Esophagus muscularis mucosa (tissue), 4 donors: ENCODE measurements at regions not wholly inside any gene's neighbourhood (a gene's known extent, or its start where the extent isn't known, plus 50 kb on each side); places are given as distances from the start of the nearest gene placed in this dataset.

Experiments
- DNase-seq: peaks from one replicate; pipeline ENCODE4 v3.0.0-alpha.2; 2017; ENCODE audit errors: extremely low spot score
- H3K27ac ChIP-seq, 4 donors: fragments of 200-600 bp; sonication (generic); replicated peaks in 1 of 4; 1 replicate in 3 of 4; 2 replicates in 1 of 4; pipeline ENCODE4 v1.5.1; 2016 to 2019; ENCODE audit warnings: mild to moderate bottlenecking in 1 of 4
- H3K27me3 ChIP-seq, 4 donors: fragments of 200-600 bp; sonication (generic); one replicate each; pipeline versions ENCODE4 v1.5.1 to v1.6.0; 2016 to 2019
- H3K36me3 ChIP-seq, 4 donors: fragments of 200-600 bp; sonication (generic); one replicate each; pipeline ENCODE4 v1.5.1; 2016 to 2019
- H3K4me1 ChIP-seq, 4 donors: fragments of 200-600 bp; sonication (generic); one replicate each; pipeline ENCODE4 v1.5.1; 2016 to 2019
- H3K4me3 ChIP-seq, 4 donors: fragments of 200-600 bp; sonication (generic); 1 replicate in 2 of 4; 2 replicates in 2 of 4; pipeline ENCODE4 v1.5.1; 2016 to 2019; ENCODE audit warnings: mild to moderate bottlenecking in 4 of 4, moderate library complexity in 1 of 4
- H3K9me3 ChIP-seq, 4 donors: fragments of 200-600 bp; sonication (generic); 1 replicate in 3 of 4; 2 replicates in 1 of 4; pipeline ENCODE4 v1.5.1; 2016 to 2019
- EP300 ChIP-seq: sonication (generic); formaldehyde crosslinking; IDR thresholded peaks from one replicate; pipeline ENCODE4 v1.6.1; 2017; ENCODE audit warnings: antibody characterized with exemption
- POLR2A ChIP-seq: fragments of 450-650 bp; IDR thresholded peaks from one replicate; pipeline ENCODE4 v1.6.1; 2017; ENCODE audit warnings: antibody characterized with exemption, moderate library complexity, mild to moderate bottlenecking, low read depth
- POLR2AphosphoS5 ChIP-seq, 2 donors: sonication (generic); formaldehyde crosslinking; IDR thresholded peaks; one replicate each; pipeline ENCODE4 v1.6.1; 2017; ENCODE audit warnings: antibody characterized with exemption in 2 of 2
- WGBS: methylation state at CpG from one replicate; pipeline ENCODE4 v1.1.5; 2018; 5-methylcytosine and 5-hydroxymethylcytosine counted together
- intact Hi-C: fragments of 100-400 bp; cut with DNase I; formaldehyde crosslinking; loops from one replicate; pipeline ENCODE4 v1.15.1; 2023
- TF ChIP-seq, protein P1 (sequence below), 3 experiments: fragments of 200-600 bp in 2 of 3; fragments of 450-650 bp in 1 of 3; sonication (generic) in 2 of 3; IDR thresholded peaks; one replicate each; pipeline ENCODE4 v1.5.1; 2017 to 2019; ENCODE audit warnings: antibody characterized with exemption in 3 of 3, mild to moderate bottlenecking in 2 of 3, moderate library complexity in 1 of 3

DNA sequence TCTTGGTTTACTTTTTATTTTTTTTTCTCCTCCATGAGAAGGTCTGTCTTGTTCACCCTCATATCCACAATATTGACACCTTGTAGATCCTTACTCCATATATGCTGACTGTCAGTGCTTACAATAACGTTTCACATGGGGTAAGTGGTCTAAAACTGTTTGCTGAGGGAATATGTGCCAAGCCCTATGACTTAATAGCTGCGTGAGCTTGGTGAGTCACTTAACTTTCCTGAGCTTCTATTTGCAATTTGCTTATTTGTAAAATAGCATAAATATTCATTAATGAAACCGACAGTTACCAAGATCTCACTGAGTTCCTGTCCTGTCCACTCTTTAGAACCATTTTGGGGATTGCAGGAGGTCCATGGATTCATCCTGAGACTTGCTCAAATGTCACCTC, 190.7 kb downstream of the CCT6B start:
- Histone ChIP-seq H3K36me3 (no peaks in the 10 kb centered on the region), H3K9me3 (no peaks in the 10 kb centered on the region), H3K4me1 (no peaks in the 10 kb centered on the region), H3K4me3 (no peak overlapping the region), H3K27ac (no peak overlapping the region), H3K27me3 (peaks cover 0 to 8% (median 0%) of the 10 kb centered on the region in 4 donors)
- TF ChIP-seq, protein P1, sequence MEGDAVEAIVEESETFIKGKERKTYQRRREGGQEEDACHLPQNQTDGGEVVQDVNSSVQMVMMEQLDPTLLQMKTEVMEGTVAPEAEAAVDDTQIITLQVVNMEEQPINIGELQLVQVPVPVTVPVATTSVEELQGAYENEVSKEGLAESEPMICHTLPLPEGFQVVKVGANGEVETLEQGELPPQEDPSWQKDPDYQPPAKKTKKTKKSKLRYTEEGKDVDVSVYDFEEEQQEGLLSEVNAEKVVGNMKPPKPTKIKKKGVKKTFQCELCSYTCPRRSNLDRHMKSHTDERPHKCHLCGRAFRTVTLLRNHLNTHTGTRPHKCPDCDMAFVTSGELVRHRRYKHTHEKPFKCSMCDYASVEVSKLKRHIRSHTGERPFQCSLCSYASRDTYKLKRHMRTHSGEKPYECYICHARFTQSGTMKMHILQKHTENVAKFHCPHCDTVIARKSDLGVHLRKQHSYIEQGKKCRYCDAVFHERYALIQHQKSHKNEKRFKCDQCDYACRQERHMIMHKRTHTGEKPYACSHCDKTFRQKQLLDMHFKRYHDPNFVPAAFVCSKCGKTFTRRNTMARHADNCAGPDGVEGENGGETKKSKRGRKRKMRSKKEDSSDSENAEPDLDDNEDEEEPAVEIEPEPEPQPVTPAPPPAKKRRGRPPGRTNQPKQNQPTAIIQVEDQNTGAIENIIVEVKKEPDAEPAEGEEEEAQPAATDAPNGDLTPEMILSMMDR (IDR thresholded peaks at IDR 0.05), result no peak
- TF ChIP-seq POLR2A, result no peak
- no peak for TF ChIP-seq EP300
- TF ChIP-seq POLR2AphosphoS5 (IDR thresholded peaks at IDR 0.05), result no peak
- intact Hi-C loops, result no loop called here
- whole genome bisulfite sequencing, result 67% methylated on average over 3 of the region's 3 CpGs
- no peak for DNase-seq

DNA sequence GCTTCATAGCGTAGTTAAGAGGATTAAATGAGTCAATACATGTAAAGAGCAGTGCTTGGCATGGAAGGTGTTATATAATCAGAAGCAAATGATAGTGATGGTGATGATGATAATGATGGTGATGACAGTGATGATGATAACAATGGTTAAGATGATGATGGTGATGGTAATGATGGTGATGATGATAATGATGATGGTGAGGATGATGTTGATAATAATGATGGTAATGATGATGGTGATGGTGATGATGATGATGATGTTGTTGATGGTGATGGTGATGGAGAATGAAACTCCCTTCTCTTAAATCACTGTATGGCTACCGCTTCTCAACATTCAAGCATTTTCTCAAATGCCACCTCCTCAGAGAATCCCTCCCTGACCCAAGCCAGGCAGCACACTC, 190.5 kb downstream of the TMEM132E start:
- H3K4me1 ChIP-seq, result no peaks in the 10 kb centered on the region
- intact Hi-C loops, result no loop called here
- H3K27ac ChIP-seq, result no peak overlapping the region
- TF ChIP-seq POLR2AphosphoS5 (IDR thresholded peaks at IDR 0.05) (no peak), EP300 (no peak), POLR2A (no peak)
- TF ChIP-seq, protein P1 (IDR thresholded peaks at IDR 0.05), result no peak
- no peak overlapping the region for H3K4me3 ChIP-seq
- peaks cover 0 to 8% (median 0%) of the 10 kb centered on the region in 4 donors for H3K27me3 ChIP-seq
- no peaks in the 10 kb centered on the region for H3K9me3 ChIP-seq
- 98% methylated on average over 2 of the region's 2 CpGs for WGBS
- no peaks in the 10 kb centered on the region for H3K36me3 ChIP-seq
- DNase-seq, result no peak

DNA sequence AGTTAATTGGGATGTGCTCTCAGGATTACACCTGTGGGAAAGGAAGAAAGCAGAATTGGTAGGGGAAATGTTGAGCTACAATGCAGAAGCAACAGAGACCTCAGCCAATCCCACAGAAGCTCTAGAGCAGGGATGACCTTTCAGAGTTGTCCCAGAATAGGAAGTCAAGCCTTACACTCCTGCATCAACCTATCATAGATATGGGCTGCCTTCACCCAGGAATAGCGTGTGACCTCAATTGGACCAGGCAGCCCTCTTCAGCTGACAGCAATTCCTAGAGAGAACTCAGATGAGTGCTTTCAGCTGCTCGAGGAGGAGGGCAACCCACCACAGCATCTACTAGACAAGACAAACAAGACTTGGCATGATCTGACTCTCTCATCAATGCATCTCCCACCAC, 189.7 kb downstream of the TMEM132E start:
- Histone ChIP-seq H3K4me3 (no peak overlapping the region), H3K4me1 (no peaks in the 10 kb centered on the region), H3K27ac (no peak overlapping the region), H3K9me3 (no peaks in the 10 kb centered on the region), H3K36me3 (no peaks in the 10 kb centered on the region), H3K27me3 (no peaks in the 10 kb centered on the region)
- no peak for DNase-seq
- intact Hi-C loops, result no loop called here
- TF ChIP-seq EP300 (no peak), POLR2A (no peak), POLR2AphosphoS5 (IDR thresholded peaks at IDR 0.05) (no peak)
- TF ChIP-seq, protein P1 (IDR thresholded peaks at IDR 0.05), result no peak
- WGBS, result 67% methylated on average over 2 of the region's 2 CpGs

DNA sequence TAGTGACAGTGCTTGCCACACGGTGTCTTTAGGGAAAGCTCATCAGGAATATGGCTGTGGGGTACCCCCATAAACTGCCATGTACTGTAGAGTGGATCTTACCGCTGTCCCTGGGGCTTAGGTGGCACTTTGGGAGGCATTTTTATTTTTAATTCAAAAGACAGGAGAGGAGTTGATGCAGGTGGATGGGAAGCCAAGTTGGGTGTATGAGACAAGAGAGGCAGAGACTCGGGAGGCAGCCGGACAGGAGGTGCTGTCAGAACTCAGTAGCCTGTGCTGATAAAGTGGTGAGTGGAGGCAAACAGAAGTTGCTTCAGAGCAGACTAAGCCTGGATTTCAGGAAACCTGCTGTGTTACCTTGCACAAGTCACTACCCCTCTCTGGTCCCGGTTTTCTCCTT, 185.9 kb downstream of the TMEM132E start:
- intact Hi-C loops, result no loop called here
- DNase-seq, result no peak
- Histone ChIP-seq H3K27me3 (no peaks in the 10 kb centered on the region), H3K36me3 (no peaks in the 10 kb centered on the region), H3K9me3 (no peaks in the 10 kb centered on the region), H3K4me1 (no peaks in the 10 kb centered on the region), H3K4me3 (no peak overlapping the region), H3K27ac (no peak overlapping the region)
- 85% methylated on average over 5 of the region's 5 CpGs for WGBS
- no peak for TF ChIP-seq POLR2A
- no peak for TF ChIP-seq EP300

DNA sequence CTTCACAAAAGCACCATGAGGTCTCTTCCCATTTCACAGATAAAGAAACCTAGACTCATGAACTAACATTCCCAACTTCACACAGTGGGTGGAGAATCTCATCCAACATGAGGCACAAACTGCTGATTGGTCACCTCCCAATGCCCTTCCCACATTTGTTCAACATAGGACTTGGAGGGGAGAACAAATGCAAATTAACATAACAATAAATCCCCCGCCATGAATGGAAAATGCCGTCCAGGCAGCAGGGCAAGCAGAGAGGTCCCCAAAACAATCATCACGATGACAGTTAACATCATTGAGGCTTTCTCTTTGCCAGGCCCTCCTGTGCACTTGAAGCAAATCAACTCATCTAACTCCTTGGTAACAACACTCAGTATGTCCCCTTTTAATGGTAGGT, 185.3 kb downstream of the TMEM132E start:
- 73% methylated on average over 3 of the region's 3 CpGs for WGBS
- DNase-seq, result no peak
- intact Hi-C loops, result no loop called here
- H3K9me3 ChIP-seq, result no peaks in the 10 kb centered on the region
- no peak overlapping the region for H3K4me3 ChIP-seq
- no peak overlapping the region for H3K27ac ChIP-seq
- no peaks in the 10 kb centered on the region for H3K4me1 ChIP-seq
- no peak for TF ChIP-seq POLR2AphosphoS5 (IDR thresholded peaks at IDR 0.05)
- no peak for TF ChIP-seq POLR2A
- TF ChIP-seq EP300, result no peak
- TF ChIP-seq, protein P1 (IDR thresholded peaks at IDR 0.05), result no peak
- H3K27me3 ChIP-seq, result no peaks in the 10 kb centered on the region
- H3K36me3 ChIP-seq, result no peaks in the 10 kb centered on the region
